ENCODE measurements at regions not wholly inside any gene's neighbourhood (a gene's known extent, or its start where the extent isn't known, plus 50 kb on each side); places are given as distances from the start of the nearest gene placed in this dataset.

GRCh38 chrX:150085881-150086280 is 147.6 kb upstream of the EOLA2 start:
- FAIRE-seq, result no peak
- H3K9me3 ChIP-seq (replicated peaks; ENCODE audit: control insufficient read depth, insufficient read depth, low read depth, low read length), result no peaks in the 10 kb centered on the region
- ATAC-seq, result no peak
- no peak overlapping the region for H3K4me2 ChIP-seq (ENCODE audit: insufficient read depth, low read length)
- no TSS peak for BruUV-seq (replicated peaks)
- intact Hi-C loops (cut with micrococcal nuclease), result no loop called here
- no peak overlapping the region for H2AFZ ChIP-seq (ENCODE audit: low read depth, low read length)
- in situ Hi-C loops (cut with MboI), result no loop called here
- no peaks in the 10 kb centered on the region for H3K79me2 ChIP-seq (ENCODE audit: control insufficient read depth, insufficient read depth, low read length)
- TF ChIP-seq RAD51 (IDR thresholded peaks at IDR 0.05; ENCODE audit: borderline replicate concordance, low read depth) (no peak), TFAM (CRISPR knock-in tag; conservative IDR thresholded peaks at IDR 0.05) (no peak), BRD4 (IDR thresholded peaks at IDR 0.05) (no peak), EP300 (IDR thresholded peaks at IDR 0.05; ENCODE audit: low read length) (no peak), ZC3H8 (IDR thresholded peaks at IDR 0.05) (no peak), POLR3G (IDR thresholded peaks at IDR 0.05; ENCODE audit: extremely low read depth, insufficient read length, insufficient replicate concordance) (no peak), CAMTA2 (CRISPR knock-in tag; conservative IDR thresholded peaks at IDR 0.05) (no peak)
- no peak overlapping the region for H3K4me3 ChIP-seq
- no peaks in the 10 kb centered on the region for H3K36me3 ChIP-seq (ENCODE audit: control insufficient read depth, insufficient read depth, low read length)
- no peaks in the 10 kb centered on the region for H4K20me1 ChIP-seq (replicated peaks; ENCODE audit: control insufficient read depth, insufficient read depth, low read length)
- H3K4me1 ChIP-seq (replicated peaks in 1 of 2; ENCODE audit: control insufficient read depth in 2 of 2, insufficient read depth in 2 of 2, low read length in 2 of 2), result no peaks in the 10 kb centered on the region
- no peaks in the 10 kb centered on the region for H3K27me3 ChIP-seq (ENCODE audit: control insufficient read depth in 2 of 2, insufficient read depth in 2 of 2, low read length in 2 of 2)
- no peak for DNase-seq (ENCODE audit: extremely low read depth in 1 of 4, low spot score in 3 of 4)
- CTCF ChIA-PET (ENCODE audit: low intra/inter-chr PET ratio), result no interaction called here
- no peak overlapping the region for H3K27ac ChIP-seq (ENCODE audit: extremely low read depth, low read depth, low read length)
- H3K9me1 ChIP-seq (ENCODE audit: control insufficient read depth, insufficient read depth, low read length), result no peaks in the 10 kb centered on the region
- POLR2A ChIA-PET, result no interaction called here
- H3K9ac ChIP-seq (ENCODE audit: insufficient read depth in 1 of 2, low read depth in 2 of 2, low read length in 2 of 2), result no peak overlapping the region
- 0% methylated on average over 1 of the region's 1 CpG for WGBS (ENCODE audit: insufficient coverage, low coverage, missing lambda C conversion rate)

- Histone ChIP-seq H3K9me3 (replicated peaks; ENCODE audit: control insufficient read depth, insufficient read depth, low read depth, low read length) (no peaks in the 10 kb centered on the region), H3K27me3 (ENCODE audit: control insufficient read depth in 2 of 2, insufficient read depth in 2 of 2, low read length in 2 of 2) (no peaks in the 10 kb centered on the region), H3K9ac (ENCODE audit: insufficient read depth in 1 of 2, low read depth in 2 of 2, low read length in 2 of 2) (no peak overlapping the region), H3K27ac (ENCODE audit: extremely low read depth, low read depth, low read length) (no peak overlapping the region), H2AFZ (ENCODE audit: low read depth, low read length) (no peak overlapping the region), H3K9me1 (ENCODE audit: control insufficient read depth, insufficient read depth, low read length) (no peaks in the 10 kb centered on the region), H4K20me1 (replicated peaks; ENCODE audit: control insufficient read depth, insufficient read depth, low read length) (no peaks in the 10 kb centered on the region), H3K4me3 (no peak overlapping the region), H3K4me2 (ENCODE audit: insufficient read depth, low read length) (no peak overlapping the region), H3K4me1 (replicated peaks in 1 of 2; ENCODE audit: control insufficient read depth in 2 of 2, insufficient read depth in 2 of 2, low read length in 2 of 2) (no peaks in the 10 kb centered on the region), H3K36me3 (ENCODE audit: control insufficient read depth, insufficient read depth, low read length) (no peaks in the 10 kb centered on the region), H3K79me2 (ENCODE audit: control insufficient read depth, insufficient read depth, low read length) (no peaks in the 10 kb centered on the region)
- no TSS peak for BruUV-seq (replicated peaks)
- ChIA-PET CTCF (ENCODE audit: low intra/inter-chr PET ratio) (no interaction called here), POLR2A (no interaction called here)
- 0% methylated on average over 2 of the region's 2 CpGs for WGBS (ENCODE audit: insufficient coverage, low coverage, missing lambda C conversion rate)
- no peak for FAIRE-seq
- in situ Hi-C loops (cut with MboI) (no loop called here), intact Hi-C loops (cut with micrococcal nuclease) (no loop called here)
- no peak for ATAC-seq
- DNase-seq (ENCODE audit: extremely low read depth in 1 of 4, low spot score in 3 of 4), result no peak
- TF ChIP-seq TFAP4 (CRISPR knock-in tag; IDR thresholded peaks at IDR 0.05; ENCODE audit: borderline replicate concordance) (no peak), CLOCK (CRISPR knock-in tag; IDR thresholded peaks at IDR 0.05; ENCODE audit: borderline replicate concordance) (no peak), ZBTB33 (CRISPR knock-in tag; IDR thresholded peaks at IDR 0.05) (no peak), NR2C2 (CRISPR knock-in tag; IDR thresholded peaks at IDR 0.05) (no peak), NR2C2 (tag; IDR thresholded peaks at IDR 0.05) (no peak), ZNF174 (CRISPR knock-in tag; IDR thresholded peaks at IDR 0.05) (no peak)
These were observed 148.1 kb upstream of the EOLA2 start for GRCh38 chrX:150086371-150086770.

Measured in K562 (cell line).